HAP-1 (cell line): ENCODE measurements at regions not wholly inside any gene's neighbourhood (a gene's known extent, or its start where the extent isn't known, plus 50 kb on each side); places are given as distances from the start of the nearest gene placed in this dataset.

ENCODE experiments used
- DNase-seq, 2 experiments: peaks; one replicate each; pipeline ENCODE4 v3.0.0-alpha.2; 2016 to 2020; ENCODE audit warnings: low spot score in 2 of 2
- H3K27me3 ChIP-seq: fragments of 250-450 bp; sonication (Bioruptor Pico); 2 replicates; pipeline ENCODE4 v1.5.1; 2020; ENCODE audit warnings: low read depth, mild to moderate bottlenecking, moderate library complexity
- H3K36me3 ChIP-seq: fragments of 250-450 bp; sonication (Bioruptor Pico); replicated peaks from 2 replicates; pipeline ENCODE4 v1.5.1; 2020; ENCODE audit warnings: mild to moderate bottlenecking
- H3K4me1 ChIP-seq: fragments of 250-450 bp; sonication (Bioruptor Pico); 2 replicates; pipeline ENCODE4 v1.5.1; 2020; ENCODE audit warnings: mild to moderate bottlenecking
- H3K4me3 ChIP-seq: fragments of 250-450 bp; sonication (Bioruptor Pico); 2 replicates; pipeline ENCODE4 v1.5.1; 2020; ENCODE audit warnings: mild to moderate bottlenecking, moderate library complexity
- H3K9me3 ChIP-seq: fragments of 250-450 bp; sonication (Bioruptor Pico); 2 replicates; pipeline ENCODE4 v1.5.1; 2020; ENCODE audit warnings: mild to moderate bottlenecking, moderate library complexity
- in situ Hi-C: fragments of 300-500 bp; cut with MboI; formaldehyde crosslinking; loops from 3 replicates; pipeline ENCODE4 v1.14.3; 2020; ENCODE audit warnings: low sequenced_read_pairs, inconsistent platforms, mixed read lengths

DNA sequence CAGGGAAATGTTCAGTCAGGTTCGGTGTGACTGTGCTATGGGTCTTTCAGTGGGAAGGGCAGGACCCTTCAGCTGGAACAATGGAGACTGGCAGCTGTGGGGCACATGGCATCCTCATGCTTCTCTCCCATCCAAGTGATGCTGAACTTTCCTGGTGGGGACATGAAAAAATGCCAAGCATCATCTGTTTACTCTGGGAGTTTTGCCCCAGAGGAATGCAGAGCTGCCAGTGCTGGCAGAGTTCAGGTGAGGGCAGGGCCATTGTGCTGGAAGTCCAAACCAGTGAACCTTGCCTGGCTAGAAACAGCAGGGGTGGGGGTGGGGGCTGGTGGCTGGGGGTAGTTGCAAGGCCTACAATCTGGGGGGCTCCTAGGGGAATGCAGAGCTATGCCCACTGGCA, 1320.6 kb downstream of the PCDH9 start:
- Histone ChIP-seq H3K36me3 (no peaks in the 10 kb centered on the region), H3K27me3 (no peaks in the 10 kb centered on the region), H3K4me3 (no peak overlapping the region), H3K9me3 (peaks cover 2% of the 10 kb centered on the region; the same call in 1 of the 2 replicates), H3K4me1 (no peaks in the 10 kb centered on the region)
- in situ Hi-C loops, result no loop called here
- DNase-seq, result no peak

GRCh38 chr13:65907666-65908525, 1322.2 kb downstream of the PCDH9 start:
- no peak overlapping the region for H3K4me3 ChIP-seq
- H3K4me1 ChIP-seq, result no peaks in the 10 kb centered on the region
- in situ Hi-C loops, result no loop called here
- H3K9me3 ChIP-seq, result peaks cover 2% of the 10 kb centered on the region; the same call in 1 of the 2 replicates
- H3K36me3 ChIP-seq, result no peaks in the 10 kb centered on the region
- no peaks in the 10 kb centered on the region for H3K27me3 ChIP-seq
- no peak for DNase-seq

- DNase-seq, result no peak
- in situ Hi-C loops, result no loop called here
- H3K4me1 ChIP-seq, result no peaks in the 10 kb centered on the region
Observed at GRCh38 chr13:65901723-65902122, 1328.4 kb downstream of the PCDH9 start.

GRCh38 chr13:65894049-65894448, 1336.1 kb downstream of the PCDH9 start:
- H3K4me1 ChIP-seq, result no peaks in the 10 kb centered on the region; the same call in 1 of the 2 replicates
- H3K4me3 ChIP-seq, result no peak overlapping the region
- DNase-seq, result no peak
- in situ Hi-C loops, result no loop called here
- no peaks in the 10 kb centered on the region for H3K9me3 ChIP-seq
- H3K27me3 ChIP-seq, result no peaks in the 10 kb centered on the region
- H3K36me3 ChIP-seq, result no peaks in the 10 kb centered on the region

More at GRCh38 chr13:65901723-65902122, 1328.4 kb downstream of the PCDH9 start:
- Histone ChIP-seq H3K27me3 (no peaks in the 10 kb centered on the region), H3K4me3 (no peak overlapping the region), H3K36me3 (no peaks in the 10 kb centered on the region), H3K9me3 (no peaks in the 10 kb centered on the region)

- H3K36me3 ChIP-seq, result no peaks in the 10 kb centered on the region
- no peaks in the 10 kb centered on the region; the same call in 1 of the 2 replicates for H3K4me1 ChIP-seq
- DNase-seq, result no peak
- H3K27me3 ChIP-seq, result no peaks in the 10 kb centered on the region
- no peak overlapping the region for H3K4me3 ChIP-seq
- no peaks in the 10 kb centered on the region for H3K9me3 ChIP-seq
- in situ Hi-C loops, result no loop called here
Observed at GRCh38 chr13:65892859-65893258, 1337.3 kb downstream of the PCDH9 start.

DNA sequence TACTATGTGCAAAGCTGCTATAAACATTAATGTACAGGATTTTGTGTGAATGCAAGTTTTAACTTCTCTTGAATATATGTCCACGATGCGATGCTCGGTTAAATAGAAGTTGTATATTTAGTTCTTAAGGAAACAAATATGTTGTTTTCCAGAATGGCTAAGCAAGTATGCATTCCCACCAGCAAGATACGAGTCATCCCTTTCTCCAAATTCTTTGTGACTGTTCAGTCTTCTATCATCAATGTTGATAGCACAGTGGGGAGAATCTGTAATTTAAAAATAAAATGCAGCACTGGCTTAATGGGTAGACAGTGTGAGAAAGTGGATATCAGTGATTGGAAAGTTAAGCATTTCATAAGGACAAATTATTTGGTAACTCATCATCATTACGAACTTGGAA, 1340.8 kb downstream of the PCDH9 start:
- no peaks in the 10 kb centered on the region for H3K9me3 ChIP-seq
- in situ Hi-C loops, result no loop called here
- no peaks in the 10 kb centered on the region; the same call in 1 of the 2 replicates for H3K4me1 ChIP-seq
- no peaks in the 10 kb centered on the region for H3K27me3 ChIP-seq
- no peak for DNase-seq
- no peak overlapping the region for H3K4me3 ChIP-seq
- no peaks in the 10 kb centered on the region for H3K36me3 ChIP-seq

DNA sequence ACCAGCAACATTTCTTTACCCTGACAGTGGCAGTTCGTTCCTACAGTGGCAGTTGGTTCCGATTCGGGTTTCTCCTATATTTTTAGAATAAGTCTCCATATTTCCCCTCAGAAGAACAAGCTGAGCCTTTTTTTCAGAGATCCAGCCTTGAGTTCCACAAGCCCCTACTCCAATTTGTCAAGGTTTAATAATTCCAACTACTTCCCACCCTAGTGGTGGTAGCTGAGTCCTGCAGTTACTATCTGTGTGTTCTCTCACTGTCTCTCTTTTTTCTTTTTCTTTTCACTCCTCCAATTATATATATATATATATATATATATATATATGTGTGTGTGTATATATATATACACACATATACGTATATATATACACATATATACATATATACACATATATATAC, 1347.3 kb downstream of the PCDH9 start:
- DNase-seq, result no peak
- Histone ChIP-seq H3K4me3 (no peak overlapping the region), H3K27me3 (no peaks in the 10 kb centered on the region), H3K36me3 (no peaks in the 10 kb centered on the region), H3K4me1 (no peaks in the 10 kb centered on the region), H3K9me3 (no peaks in the 10 kb centered on the region)
- in situ Hi-C loops, result no loop called here

GRCh38 chr13:65881561-65882155, 1348.5 kb downstream of the PCDH9 start:
- Histone ChIP-seq H3K36me3 (no peaks in the 10 kb centered on the region), H3K4me3 (no peak overlapping the region), H3K9me3 (no peaks in the 10 kb centered on the region), H3K4me1 (no peaks in the 10 kb centered on the region), H3K27me3 (no peaks in the 10 kb centered on the region)
- in situ Hi-C loops, result no loop called here
- no peak for DNase-seq

GRCh38 chr13:65875031-65875430, 1355.1 kb downstream of the PCDH9 start:
- Histone ChIP-seq H3K9me3 (no peaks in the 10 kb centered on the region), H3K27me3 (no peaks in the 10 kb centered on the region), H3K4me3 (no peak overlapping the region), H3K36me3 (no peaks in the 10 kb centered on the region), H3K4me1 (no peaks in the 10 kb centered on the region)
- in situ Hi-C loops, result no loop called here
- no peak for DNase-seq

DNA sequence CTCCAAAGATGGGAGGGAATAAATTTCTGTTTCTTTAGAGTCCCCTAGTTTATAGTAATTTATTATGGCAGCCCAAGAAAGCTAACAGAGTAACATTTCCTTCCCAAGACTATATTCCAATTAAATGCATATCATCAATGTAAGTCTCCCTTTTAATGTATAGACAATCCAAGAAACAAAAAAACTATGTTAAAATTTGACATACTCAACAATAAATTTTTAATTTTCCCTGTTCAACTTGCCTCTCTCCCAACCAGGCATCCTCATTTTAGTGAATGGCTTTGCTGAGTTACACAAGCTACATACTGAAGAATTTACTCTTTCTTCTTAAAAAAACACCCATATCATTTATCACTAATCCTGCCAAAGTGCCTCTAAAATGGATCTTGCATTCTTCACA, 1357.7 kb downstream of the PCDH9 start:
- no peaks in the 10 kb centered on the region for H3K36me3 ChIP-seq
- in situ Hi-C loops, result no loop called here
- no peaks in the 10 kb centered on the region for H3K27me3 ChIP-seq
- H3K9me3 ChIP-seq, result no peaks in the 10 kb centered on the region
- H3K4me3 ChIP-seq, result no peak overlapping the region
- DNase-seq, result no peak
- no peaks in the 10 kb centered on the region for H3K4me1 ChIP-seq

DNA sequence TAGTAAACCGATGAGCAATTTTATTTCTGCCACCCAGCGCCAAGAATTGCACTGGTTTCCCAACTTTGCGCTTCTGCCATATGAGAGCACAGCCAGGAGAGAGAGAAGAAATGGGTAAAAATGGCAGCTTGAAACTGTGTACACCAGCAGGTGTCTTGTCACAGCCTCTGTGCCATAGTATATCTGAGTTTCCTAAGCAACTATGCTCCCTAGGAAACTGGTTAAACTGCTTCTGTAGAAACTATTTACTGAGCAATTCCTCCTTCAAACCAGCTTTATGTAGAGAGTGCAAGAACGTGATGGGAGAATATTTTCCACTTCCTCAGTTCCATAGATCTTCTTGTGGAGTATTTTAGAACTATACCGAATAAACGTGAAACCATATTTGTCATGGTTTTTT, 1361.3 kb downstream of the PCDH9 start:
- Histone ChIP-seq H3K27me3 (no peaks in the 10 kb centered on the region), H3K9me3 (no peaks in the 10 kb centered on the region), H3K4me1 (no peaks in the 10 kb centered on the region), H3K36me3 (no peaks in the 10 kb centered on the region), H3K4me3 (no peak overlapping the region)
- in situ Hi-C loops, result no loop called here
- DNase-seq, result no peak

- in situ Hi-C loops, result no loop called here
Observed at GRCh38 chr13:65868099-65868498, 1362.0 kb downstream of the PCDH9 start.

DNA sequence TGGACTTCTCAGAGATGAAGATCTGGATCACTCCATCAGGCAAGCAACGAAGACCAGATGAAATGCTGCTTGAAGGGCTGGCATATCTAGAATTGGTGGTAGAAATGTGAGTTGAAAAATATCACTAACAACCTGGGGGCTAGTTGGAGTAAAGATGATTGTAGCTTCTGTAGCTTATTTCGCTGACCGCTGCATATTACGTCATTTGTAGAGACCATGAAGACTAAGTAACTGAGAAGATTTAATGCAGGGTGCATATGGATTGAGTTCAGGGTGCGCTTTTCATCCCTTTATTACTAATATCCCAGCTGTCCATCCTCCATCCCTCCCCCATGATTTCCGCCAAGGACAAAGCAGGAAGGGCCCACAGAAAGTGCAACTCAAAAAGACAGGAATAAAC, 1364.0 kb downstream of the PCDH9 start:
- Histone ChIP-seq H3K4me1 (no peaks in the 10 kb centered on the region), H3K27me3 (no peaks in the 10 kb centered on the region), H3K9me3 (no peaks in the 10 kb centered on the region), H3K4me3 (no peak overlapping the region), H3K36me3 (no peaks in the 10 kb centered on the region)
- DNase-seq, result no peak
- in situ Hi-C loops, result no loop called here

More at GRCh38 chr13:65868099-65868498, 1362.0 kb downstream of the PCDH9 start:
- DNase-seq, result no peak
- Histone ChIP-seq H3K4me3 (no peak overlapping the region), H3K9me3 (no peaks in the 10 kb centered on the region), H3K27me3 (no peaks in the 10 kb centered on the region), H3K36me3 (no peaks in the 10 kb centered on the region), H3K4me1 (no peaks in the 10 kb centered on the region)

DNA sequence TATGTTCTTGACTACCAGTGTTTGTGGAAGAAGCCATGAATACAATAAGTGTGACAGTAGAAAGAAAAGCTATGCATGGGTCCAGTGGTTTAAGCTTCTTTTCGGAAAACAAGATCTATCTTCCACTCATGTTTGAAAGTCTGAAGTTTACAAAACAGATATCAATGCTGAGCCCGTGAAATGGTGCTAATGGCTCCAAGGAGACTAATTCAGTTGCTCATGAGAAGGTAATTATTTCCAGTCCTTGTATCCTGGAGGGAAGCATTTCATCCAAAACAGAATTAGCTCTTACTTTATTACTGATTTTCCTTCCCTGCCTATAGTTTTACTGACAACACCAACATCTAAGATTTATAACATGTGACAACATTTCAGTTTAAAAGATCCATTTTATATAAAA, 1364.9 kb downstream of the PCDH9 start:
- in situ Hi-C loops, result no loop called here

More for the DNA sequence above, 1364.9 kb downstream of the PCDH9 start:
- no peak for DNase-seq
- Histone ChIP-seq H3K4me1 (no peaks in the 10 kb centered on the region), H3K36me3 (no peaks in the 10 kb centered on the region), H3K27me3 (no peaks in the 10 kb centered on the region), H3K4me3 (no peak overlapping the region), H3K9me3 (no peaks in the 10 kb centered on the region)
